Transverse colon (tissue), 4 donors: ENCODE measurements at regions not wholly inside any gene's neighbourhood (a gene's known extent, or its start where the extent isn't known, plus 50 kb on each side); places are given as distances from the start of the nearest gene placed in this dataset.

ENCODE experiments used
- DNase-seq: peaks from one replicate; pipeline ENCODE4 v3.0.0-alpha.2; 2019
- H3K27ac ChIP-seq, 4 donors: fragments of 200-600 bp; sonication (generic); 2 replicates each; pipeline ENCODE4 v1.5.1; 2016 to 2018; ENCODE audit warnings: inconsistent platforms in 4 of 4
- H3K27me3 ChIP-seq: fragments of 200-600 bp; sonication (generic); 2 replicates; pipeline ENCODE4 v1.5.1; 2017; ENCODE audit warnings: inconsistent platforms
- H3K36me3 ChIP-seq, 4 donors: fragments of 200-600 bp; sonication (generic); 2 replicates each; pipeline ENCODE4 v1.5.1; 2017 to 2019; ENCODE audit warnings: inconsistent platforms in 4 of 4
- H3K4me1 ChIP-seq, 4 donors: fragments of 200-600 bp; sonication (generic); 2 replicates each; pipeline ENCODE4 v1.5.1; 2017 to 2020; ENCODE audit warnings: inconsistent platforms in 4 of 4
- H3K4me3 ChIP-seq, 4 donors: fragments of 200-600 bp; sonication (generic); 1 replicate in 1 of 4; 2 replicates in 3 of 4; pipeline versions ENCODE4 v1.5.1 to v1.6.1; 2017 to 2019; ENCODE audit warnings: inconsistent platforms in 4 of 4
- H3K9me3 ChIP-seq, 2 donors: fragments of 200-600 bp; sonication (generic); 2 replicates each; pipeline ENCODE4 v1.5.1; 2017 to 2019; ENCODE audit warnings: inconsistent platforms in 2 of 2
- CTCF ChIP-seq, 5 experiments: fragments of 200-600 bp in 3 of 5; fragments of 450-650 bp in 2 of 5; sonication (generic) in 3 of 5; IDR thresholded peaks; 1 replicate in 2 of 5; 2 replicates in 3 of 5; pipeline ENCODE4 v1.5.1; 2016 to 2017; ENCODE audit warnings: antibody characterized with exemption in 5 of 5, inconsistent platforms in 3 of 5, mild to moderate bottlenecking in 2 of 5, moderate library complexity in 1 of 5
- EP300 ChIP-seq: sonication (generic); formaldehyde crosslinking; IDR thresholded peaks from one replicate; pipeline ENCODE4 v1.6.1; 2017; ENCODE audit warnings: antibody characterized with exemption, low read depth
- POLR2A ChIP-seq: fragments of 450-650 bp; IDR thresholded peaks from one replicate; pipeline ENCODE4 v1.6.1; 2016; ENCODE audit warnings: antibody characterized with exemption, mild to moderate bottlenecking, moderate library complexity
- POLR2AphosphoS5 ChIP-seq, 3 donors: sonication (generic); formaldehyde crosslinking; IDR thresholded peaks; one replicate each; pipeline ENCODE4 v1.6.1; 2016; ENCODE audit warnings: antibody characterized with exemption in 3 of 3
- WGBS, 2 donors: methylation state at CpG; one replicate each; pipeline ENCODE4 v1.1.5; 2018; ENCODE audit warnings: low coverage in 1 of 2; 5-methylcytosine and 5-hydroxymethylcytosine counted together
- in situ Hi-C, 4 donors: fragments of 200-750 bp; cut with MboI; loops; one replicate each; pipeline versions ENCODE4 v1.15.0 to v1.15.1; 2017; ENCODE audit warnings: low sequenced_read_pairs in 3 of 4, low pct_ligation_motif_present in 1 of 4, low pct_unique_long_range_greater_than_20kb in 1 of 4
- intact Hi-C: fragments of 100-400 bp; cut with DNase I; formaldehyde crosslinking; loops from one replicate; pipeline ENCODE4 v1.15.1; 2023; ENCODE audit warnings: low total_unique reads

- TF ChIP-seq CTCF (IDR thresholded peaks at IDR 0.05) (no peak), POLR2A (no peak), EP300 (no peak), POLR2AphosphoS5 (IDR thresholded peaks at IDR 0.05) (no peak)
- Histone ChIP-seq H3K36me3 (no peaks in the 10 kb centered on the region), H3K27ac (no peak overlapping the region), H3K4me1 (no peaks in the 10 kb centered on the region), H3K4me3 (no peak overlapping the region), H3K9me3 (no peaks in the 10 kb centered on the region), H3K27me3 (no peaks in the 10 kb centered on the region)
- in situ Hi-C loops = no loop called here
- 72 to 76% methylated on average over 3 of the region's 3 CpGs for WGBS, 2 donors
- intact Hi-C loops = no loop called here
- no peak for DNase-seq
These were observed 539.9 kb downstream of the DMRTA1 start for GRCh38 chr9:22986556-22986955.

GRCh38 chr9:22990349-22990748 is 543.7 kb downstream of the DMRTA1 start:
- intact Hi-C loops = no loop called here
- Histone ChIP-seq H3K27ac (no peak overlapping the region), H3K4me3 (no peak overlapping the region), H3K9me3 (no peaks in the 10 kb centered on the region), H3K36me3 (no peaks in the 10 kb centered on the region), H3K27me3 (no peaks in the 10 kb centered on the region), H3K4me1 (no peaks in the 10 kb centered on the region)
- no peak for DNase-seq
- 74 to 81% methylated on average over 3 to 4 of the region's 4 CpGs for WGBS, 2 donors
- TF ChIP-seq POLR2AphosphoS5 (IDR thresholded peaks at IDR 0.05) (no peak), POLR2A (no peak), EP300 (no peak), CTCF (IDR thresholded peaks at IDR 0.05) (no peak)
- in situ Hi-C loops = no loop called here

- in situ Hi-C loops = no loop called here
These were observed 546.2 kb downstream of the DMRTA1 start for GRCh38 chr9:22992780-22993179.

GRCh38 chr9:22997923-22998322 is 551.3 kb downstream of the DMRTA1 start:
- Histone ChIP-seq H3K36me3 (no peaks in the 10 kb centered on the region), H3K27me3 (no peaks in the 10 kb centered on the region), H3K4me1 (no peaks in the 10 kb centered on the region), H3K4me3 (no peak overlapping the region), H3K27ac (no peak overlapping the region), H3K9me3 (peaks cover 0 to 10% of the 10 kb centered on the region in 2 donors)
- 93 to 94% methylated on average over 3 to 4 of the region's 4 CpGs for WGBS, 2 donors
- TF ChIP-seq EP300 (no peak), CTCF (IDR thresholded peaks at IDR 0.05) (no peak), POLR2AphosphoS5 (IDR thresholded peaks at IDR 0.05) (no peak)
- no peak for DNase-seq
- in situ Hi-C loops = no loop called here
- intact Hi-C loops = no loop called here

More at GRCh38 chr9:22992780-22993179, 546.2 kb downstream of the DMRTA1 start:
- Histone ChIP-seq H3K9me3 (peaks cover 0 to 7% of the 10 kb centered on the region in 2 donors), H3K27me3 (no peaks in the 10 kb centered on the region), H3K4me1 (no peaks in the 10 kb centered on the region), H3K4me3 (no peak overlapping the region), H3K27ac (no peak overlapping the region), H3K36me3 (no peaks in the 10 kb centered on the region)
- intact Hi-C loops = no loop called here
- DNase-seq = no peak
- 69 to 71% methylated on average over 3 of the region's 3 CpGs for WGBS, 2 donors
- TF ChIP-seq POLR2A = no peak
- no peak for TF ChIP-seq CTCF (IDR thresholded peaks at IDR 0.05)
- no peak for TF ChIP-seq EP300
- TF ChIP-seq POLR2AphosphoS5 (IDR thresholded peaks at IDR 0.05) = no peak
